Tibial nerve (tissue), 3 donors: ENCODE measurements at regions not wholly inside any gene's neighbourhood (a gene's known extent, or its start where the extent isn't known, plus 50 kb on each side); places are given as distances from the start of the nearest gene placed in this dataset.

Experiments
- CTCF ChIP-seq, 5 experiments: fragments of 200-600 bp in 3 of 5; fragments of 450-650 bp in 2 of 5; sonication (generic) in 3 of 5; IDR thresholded peaks; one replicate each; pipeline ENCODE4 v1.5.1; 2016 to 2019; ENCODE audit warnings: antibody characterized with exemption in 5 of 5, mild to moderate bottlenecking in 3 of 5, moderate library complexity in 2 of 5
- POLR2A ChIP-seq, 2 donors: fragments of 450-650 bp; IDR thresholded peaks; one replicate each; pipeline ENCODE4 v1.6.1; 2017; ENCODE audit warnings: antibody characterized with exemption in 2 of 2, mild to moderate bottlenecking in 2 of 2, moderate library complexity in 2 of 2

GRCh38 chr16:35377142-35377541 lies 1917.7 kb downstream of the TP53TG3F start:
- no peak for TF ChIP-seq CTCF (IDR thresholded peaks at IDR 0.05)
- no peak for TF ChIP-seq POLR2A (IDR thresholded peaks at IDR 0.05)
